RWPE1 (cell line): ENCODE measurements at regions not wholly inside any gene's neighbourhood (a gene's known extent, or its start where the extent isn't known, plus 50 kb on each side); places are given as distances from the start of the nearest gene placed in this dataset.

Source experiments
- CTCF ChIA-PET: fragments of 350-600 bp; sonication (Branson Sonifier 250); formaldehyde crosslinking; extraction: SDS; loops from one replicate; lab custom pipeline; 2021; lab: Yijun Ruan, JAX
- POLR2A ChIA-PET: fragments of 400-600 bp; formaldehyde crosslinking; extraction: SDS; loops from one replicate; lab custom pipeline; 2020; ENCODE audit warnings: antibody characterized with exemption; ENCODE audit not compliant: low non-redundant PET; lab: Yijun Ruan, JAX
- DNase-seq: peaks from one replicate; pipeline ENCODE4 v3.0.0; 2012; ENCODE audit warnings: low spot score
- H3K27ac ChIP-seq: fragments of 450-650 bp; 2 replicates; pipeline ENCODE4 v1.5.1; 2017
- TF ChIP-seq, protein P1 (sequence below): fragments of 450-650 bp; conservative IDR thresholded peaks from 2 replicates; pipeline ENCODE4 v1.5.1; 2017; ENCODE audit warnings: low read depth, mild to moderate bottlenecking

DNA sequence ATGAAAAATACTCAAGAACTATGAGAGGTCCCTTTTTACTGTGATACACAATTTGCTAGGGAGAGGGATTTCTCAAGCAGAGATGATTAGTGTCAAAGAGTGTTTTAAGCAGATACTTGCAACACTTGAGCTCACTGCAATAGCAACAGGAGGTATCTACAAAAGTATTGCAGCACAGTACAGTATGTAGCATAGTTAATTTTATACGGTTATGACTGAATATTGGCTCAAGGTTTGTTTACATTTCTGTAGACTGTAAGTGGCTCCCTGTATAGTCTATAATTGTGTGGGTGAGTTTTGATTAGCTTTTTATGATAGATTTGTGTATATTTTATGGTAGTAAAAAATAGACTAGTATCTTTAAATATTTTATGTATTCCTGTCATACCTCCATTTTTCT, 1177.2 kb downstream of the TECRL start:
- no peak overlapping the region for H3K27ac ChIP-seq
- DNase-seq = no peak
- ChIA-PET POLR2A (no interaction called here), CTCF (interaction anchor here (0.6 kb wide), 1 partner anchor 69 kb away, joined by 3 read pairs; no protein-coding TSS in a partner anchor)
- TF ChIP-seq, protein P1, sequence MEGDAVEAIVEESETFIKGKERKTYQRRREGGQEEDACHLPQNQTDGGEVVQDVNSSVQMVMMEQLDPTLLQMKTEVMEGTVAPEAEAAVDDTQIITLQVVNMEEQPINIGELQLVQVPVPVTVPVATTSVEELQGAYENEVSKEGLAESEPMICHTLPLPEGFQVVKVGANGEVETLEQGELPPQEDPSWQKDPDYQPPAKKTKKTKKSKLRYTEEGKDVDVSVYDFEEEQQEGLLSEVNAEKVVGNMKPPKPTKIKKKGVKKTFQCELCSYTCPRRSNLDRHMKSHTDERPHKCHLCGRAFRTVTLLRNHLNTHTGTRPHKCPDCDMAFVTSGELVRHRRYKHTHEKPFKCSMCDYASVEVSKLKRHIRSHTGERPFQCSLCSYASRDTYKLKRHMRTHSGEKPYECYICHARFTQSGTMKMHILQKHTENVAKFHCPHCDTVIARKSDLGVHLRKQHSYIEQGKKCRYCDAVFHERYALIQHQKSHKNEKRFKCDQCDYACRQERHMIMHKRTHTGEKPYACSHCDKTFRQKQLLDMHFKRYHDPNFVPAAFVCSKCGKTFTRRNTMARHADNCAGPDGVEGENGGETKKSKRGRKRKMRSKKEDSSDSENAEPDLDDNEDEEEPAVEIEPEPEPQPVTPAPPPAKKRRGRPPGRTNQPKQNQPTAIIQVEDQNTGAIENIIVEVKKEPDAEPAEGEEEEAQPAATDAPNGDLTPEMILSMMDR = no peak

DNA sequence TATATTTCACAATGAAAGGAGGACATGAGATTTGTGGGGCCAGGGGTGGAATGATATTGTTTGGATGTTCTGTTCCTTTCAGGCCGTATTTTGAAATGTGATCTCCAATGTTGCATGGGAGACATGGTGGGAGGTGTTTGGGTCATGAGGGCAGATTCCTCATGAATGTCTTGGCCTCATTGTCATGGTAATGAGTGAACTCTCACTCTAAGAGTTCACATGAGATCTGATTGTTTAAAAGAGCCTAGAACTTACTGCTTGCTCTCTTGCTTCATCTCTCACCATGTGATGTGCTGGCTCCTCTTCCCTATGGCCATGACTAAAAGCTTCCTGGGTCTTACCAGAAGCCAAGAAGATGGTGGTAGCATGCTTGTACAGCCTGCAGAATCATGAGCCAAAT, 1183.0 kb downstream of the TECRL start:
- POLR2A ChIA-PET = no interaction called here
- DNase-seq = no peak
- TF ChIP-seq, protein P1 = no peak
- no peak overlapping the region for H3K27ac ChIP-seq
- CTCF ChIA-PET = interaction anchor here (0.6 kb wide), 1 partner anchor 294 kb away, joined by 3 read pairs; no protein-coding TSS in a partner anchor

DNA sequence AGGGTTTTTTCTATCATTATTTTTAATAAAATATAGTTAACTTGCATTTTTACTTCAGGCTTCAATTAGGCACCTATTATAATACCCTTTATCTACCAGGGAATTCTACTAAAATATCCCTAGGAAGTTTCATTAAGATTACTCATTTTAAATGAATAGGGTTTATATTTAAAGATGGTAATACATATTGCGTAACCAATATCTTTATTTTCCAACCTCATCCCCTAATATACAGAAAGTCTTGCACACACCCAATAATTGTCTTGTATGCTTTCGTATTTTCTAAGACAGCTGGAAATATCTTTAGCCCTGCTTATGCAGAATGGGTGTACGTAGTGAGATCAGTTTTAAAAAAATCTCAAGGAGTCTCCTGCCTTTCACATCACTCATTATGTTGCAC, 1186.8 kb downstream of the TECRL start:
- ChIA-PET POLR2A (no interaction called here), CTCF (no interaction called here)
- DNase-seq = no peak
- no peak overlapping the region for H3K27ac ChIP-seq
- TF ChIP-seq, protein P1 = no peak

DNA sequence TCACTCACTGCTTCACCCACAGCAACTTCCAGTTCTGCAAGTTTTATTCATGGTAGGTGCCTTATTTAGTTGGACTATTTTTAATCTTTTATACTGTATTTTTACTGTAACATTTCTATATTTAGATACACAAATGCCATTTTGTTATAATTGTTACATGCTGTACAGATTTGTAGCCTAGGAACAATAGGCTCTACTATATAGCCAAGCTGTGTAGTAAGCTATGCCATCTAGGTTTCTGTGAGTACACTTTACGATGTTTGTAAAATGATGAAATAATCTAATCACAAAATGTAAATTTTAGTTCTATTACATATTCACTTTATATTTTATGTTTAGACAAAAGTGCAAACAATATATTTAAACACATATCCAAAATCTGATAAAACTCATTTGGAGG, 1187.8 kb downstream of the TECRL start:
- ChIA-PET POLR2A (no interaction called here), CTCF (no interaction called here)
- DNase-seq = no peak
- TF ChIP-seq, protein P1 = no peak
- H3K27ac ChIP-seq = no peak overlapping the region

DNA sequence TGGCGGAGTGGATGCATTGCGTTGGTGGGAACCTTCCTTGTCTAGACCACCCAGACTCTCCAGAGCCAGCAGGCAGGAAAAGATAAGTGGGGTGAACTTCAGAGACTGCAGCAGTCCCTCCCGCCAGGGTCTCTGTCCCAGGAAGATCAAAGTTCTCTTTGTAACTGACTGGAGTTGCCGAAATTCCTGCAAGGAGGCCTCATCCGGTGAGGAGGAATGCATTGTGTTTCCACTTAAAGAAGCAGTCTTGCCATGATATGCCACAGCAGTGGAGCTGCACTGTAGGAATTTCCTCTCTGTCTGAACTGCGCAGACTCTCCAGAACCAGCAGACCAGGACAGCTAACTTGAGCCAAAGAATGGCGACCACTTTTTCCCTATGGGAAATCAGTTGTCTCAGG, 1190.4 kb downstream of the TECRL start:
- no peak for DNase-seq
- CTCF ChIA-PET = no interaction called here
- POLR2A ChIA-PET = no interaction called here
- no peak overlapping the region for H3K27ac ChIP-seq
- TF ChIP-seq, protein P1 = no peak

DNA sequence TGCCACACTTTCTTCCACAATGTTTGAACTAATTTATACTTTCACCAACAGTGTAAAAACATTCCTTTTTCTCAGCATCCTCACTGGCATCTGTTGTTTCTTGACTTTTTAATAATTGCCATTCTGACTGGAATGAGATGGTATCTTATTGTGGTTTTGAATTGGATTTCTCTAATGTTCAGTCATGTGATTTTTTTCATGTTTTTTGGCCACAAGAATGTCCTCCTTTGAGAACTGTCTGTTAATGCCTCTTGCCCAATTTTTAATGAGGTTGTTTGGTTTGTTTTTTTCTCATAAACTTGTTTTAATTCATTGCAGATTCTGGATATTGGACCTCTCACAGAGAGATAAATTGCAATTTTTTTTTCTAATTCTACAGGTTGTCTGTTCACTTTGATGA, 1195.2 kb downstream of the TECRL start:
- ChIA-PET POLR2A (no interaction called here), CTCF (no interaction called here)
- no peak overlapping the region for H3K27ac ChIP-seq
- DNase-seq = no peak
- TF ChIP-seq, protein P1 = no peak
